Keratinocyte (primary cell): ENCODE measurements at regions not wholly inside any gene's neighbourhood (a gene's known extent, or its start where the extent isn't known, plus 50 kb on each side); places are given as distances from the start of the nearest gene placed in this dataset.

Experiments used
- EZH2 ChIP-seq: IDR thresholded peaks from one replicate; pipeline ENCODE4 v1.6.1; 2012; ENCODE audit warnings: inconsistent platforms, mild to moderate bottlenecking, low read length, moderate library complexity
- TF ChIP-seq, protein P1 (sequence below), 3 experiments: IDR thresholded peaks in 1 of 3; conservative IDR thresholded peaks in 1 of 3; optimal IDR thresholded peaks in 1 of 3; 2 replicates in 2 of 3; 3 replicates in 1 of 3; pipeline versions ENCODE3 to v1.5.1; 2011; ENCODE audit warnings: low read length in 3 of 3, mild to moderate bottlenecking in 3 of 3, moderate library complexity in 2 of 3, control low read depth in 1 of 3, inconsistent platforms in 1 of 3; ENCODE audit not compliant: insufficient read depth in 2 of 3; ENCODE audit errors: extremely low read depth in 1 of 3

DNA sequence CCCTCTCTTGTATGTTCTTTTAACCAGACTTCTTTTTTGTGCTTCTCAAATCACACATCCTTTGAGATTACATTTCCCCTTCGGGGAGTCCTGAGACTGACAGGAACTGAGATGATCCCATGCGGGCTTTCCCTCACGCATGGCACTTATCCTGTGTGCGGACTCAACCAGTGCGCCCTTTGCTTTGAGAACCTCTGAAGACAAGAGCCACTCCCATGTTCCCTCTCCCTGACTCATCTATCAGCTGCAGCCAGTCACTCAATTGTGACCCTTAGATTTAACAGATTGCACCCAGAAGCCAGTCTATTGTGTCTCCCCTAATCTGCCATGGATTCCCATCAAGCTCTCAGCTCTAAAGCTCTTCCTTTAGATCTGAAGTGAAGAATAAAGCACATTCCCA lies 353.9 kb upstream of the MEOX2 start:
- TF ChIP-seq, protein P1, sequence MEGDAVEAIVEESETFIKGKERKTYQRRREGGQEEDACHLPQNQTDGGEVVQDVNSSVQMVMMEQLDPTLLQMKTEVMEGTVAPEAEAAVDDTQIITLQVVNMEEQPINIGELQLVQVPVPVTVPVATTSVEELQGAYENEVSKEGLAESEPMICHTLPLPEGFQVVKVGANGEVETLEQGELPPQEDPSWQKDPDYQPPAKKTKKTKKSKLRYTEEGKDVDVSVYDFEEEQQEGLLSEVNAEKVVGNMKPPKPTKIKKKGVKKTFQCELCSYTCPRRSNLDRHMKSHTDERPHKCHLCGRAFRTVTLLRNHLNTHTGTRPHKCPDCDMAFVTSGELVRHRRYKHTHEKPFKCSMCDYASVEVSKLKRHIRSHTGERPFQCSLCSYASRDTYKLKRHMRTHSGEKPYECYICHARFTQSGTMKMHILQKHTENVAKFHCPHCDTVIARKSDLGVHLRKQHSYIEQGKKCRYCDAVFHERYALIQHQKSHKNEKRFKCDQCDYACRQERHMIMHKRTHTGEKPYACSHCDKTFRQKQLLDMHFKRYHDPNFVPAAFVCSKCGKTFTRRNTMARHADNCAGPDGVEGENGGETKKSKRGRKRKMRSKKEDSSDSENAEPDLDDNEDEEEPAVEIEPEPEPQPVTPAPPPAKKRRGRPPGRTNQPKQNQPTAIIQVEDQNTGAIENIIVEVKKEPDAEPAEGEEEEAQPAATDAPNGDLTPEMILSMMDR (optimal IDR thresholded peaks at IDR 0.05 in 1 of 3, IDR thresholded peaks at IDR 0.05 in 1 of 3, conservative IDR thresholded peaks at IDR 0.05 in 1 of 3; ENCODE audit: extremely low read depth in 1 of 3, insufficient read depth in 2 of 3, low read length in 3 of 3) = no peak
- TF ChIP-seq EZH2 = no peak
